ENCODE measurements at regions not wholly inside any gene's neighbourhood (a gene's known extent, or its start where the extent isn't known, plus 50 kb on each side); places are given as distances from the start of the nearest gene placed in this dataset.

- Histone ChIP-seq H3K27ac (no peak overlapping the region), H3K9me3 (no peaks in the 10 kb centered on the region), H3K27me3 (no peaks in the 10 kb centered on the region), H3K4me3 (no peak overlapping the region), H3K36me3 (no peaks in the 10 kb centered on the region), H3K4me1 (peaks cover 0 to 5% of the 10 kb centered on the region in 2 donors)
- DNase-seq (no peak), ATAC-seq (no peak)
- intact Hi-C loops (cut with DNase I) = no loop called here
- TF ChIP-seq CTCF (IDR thresholded peaks at IDR 0.05) = no peak
Measured at GRCh38 chr13:95381212-95381527, 79.9 kb upstream of the ABCC4 start.

GRCh38 chr13:95382411-95382810 lies 81.2 kb upstream of the ABCC4 start:
- Histone ChIP-seq H3K4me1 (peaks cover 0 to 5% of the 10 kb centered on the region in 2 donors), H3K9me3 (no peaks in the 10 kb centered on the region), H3K27me3 (no peaks in the 10 kb centered on the region), H3K27ac (no peak overlapping the region), H3K4me3 (no peak overlapping the region), H3K36me3 (no peaks in the 10 kb centered on the region)
- ATAC-seq (no peak), DNase-seq (no peak)
- intact Hi-C loops (cut with DNase I) = no loop called here
- no peak for TF ChIP-seq CTCF (IDR thresholded peaks at IDR 0.05)

DNA sequence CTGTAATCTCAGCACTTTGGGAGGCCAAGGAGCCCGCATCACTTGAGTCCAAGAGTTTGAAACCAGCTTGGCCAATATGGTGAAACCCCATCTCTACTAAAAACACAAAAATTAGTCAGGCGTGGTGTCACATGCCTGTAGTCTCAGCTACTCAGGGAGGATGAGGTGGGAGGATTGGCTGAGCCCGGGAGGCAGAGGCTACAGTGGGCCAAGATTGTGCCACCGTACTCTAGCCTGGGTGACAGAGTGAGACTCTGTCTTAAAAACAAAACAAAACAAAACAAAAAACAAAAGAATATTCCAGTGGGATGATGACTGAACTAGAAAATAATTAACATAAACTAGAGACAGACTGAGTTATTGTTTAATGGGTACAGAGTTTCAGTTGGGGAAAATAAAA lies 81.7 kb upstream of the ABCC4 start:
- no peak for DNase-seq
- no peak for TF ChIP-seq CTCF (IDR thresholded peaks at IDR 0.05)
- H3K4me3 ChIP-seq = no peak overlapping the region
- H3K9me3 ChIP-seq = no peaks in the 10 kb centered on the region
- no peak overlapping the region for H3K27ac ChIP-seq
- no peak for ATAC-seq
- H3K27me3 ChIP-seq = no peaks in the 10 kb centered on the region
- H3K36me3 ChIP-seq = no peaks in the 10 kb centered on the region
- peaks cover 0 to 5% of the 10 kb centered on the region in 2 donors for H3K4me1 ChIP-seq
- intact Hi-C loops (cut with DNase I) = no loop called here

- Histone ChIP-seq H3K27me3 (no peaks in the 10 kb centered on the region), H3K4me1 (peaks cover 0 to 1% of the 10 kb centered on the region in 2 donors), H3K27ac (no peak overlapping the region), H3K9me3 (no peaks in the 10 kb centered on the region), H3K36me3 (no peaks in the 10 kb centered on the region), H3K4me3 (no peak overlapping the region)
- no peak for TF ChIP-seq CTCF (IDR thresholded peaks at IDR 0.05)
- ATAC-seq = no peak
- intact Hi-C loops (cut with DNase I) = no loop called here
- no peak for DNase-seq
Measured at GRCh38 chr13:95385373-95385772, 84.1 kb upstream of the ABCC4 start.

DNA sequence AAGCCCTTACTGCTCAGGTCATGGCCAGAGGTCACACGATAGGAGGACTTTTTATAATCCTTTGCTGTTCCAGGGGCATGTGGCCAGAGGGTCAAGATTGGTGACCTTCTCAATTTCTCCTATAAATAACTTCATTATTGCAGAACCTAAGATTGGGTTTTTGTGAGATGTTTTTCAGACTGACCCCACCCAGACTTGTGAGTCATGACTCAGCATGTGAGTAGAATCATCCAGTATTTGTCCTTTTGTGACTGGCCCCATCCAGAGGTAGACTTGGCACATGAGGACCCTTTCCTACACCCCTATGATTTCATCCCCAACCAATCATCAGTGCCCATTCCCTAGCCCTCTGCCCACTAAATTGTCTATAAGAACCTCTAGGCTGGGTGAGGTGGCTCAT lies 84.5 kb upstream of the ABCC4 start:
- H3K27me3 ChIP-seq = no peaks in the 10 kb centered on the region
- ATAC-seq = no peak
- H3K27ac ChIP-seq = no peak overlapping the region
- H3K9me3 ChIP-seq = no peaks in the 10 kb centered on the region
- no peak for TF ChIP-seq CTCF (IDR thresholded peaks at IDR 0.05)
- no peak overlapping the region for H3K4me3 ChIP-seq
- no peak for DNase-seq
- H3K4me1 ChIP-seq = no peaks in the 10 kb centered on the region
- no peaks in the 10 kb centered on the region for H3K36me3 ChIP-seq
- intact Hi-C loops (cut with DNase I) = no loop called here

All from left lung (tissue), 4 donors.